HEK293 (cell line): ENCODE measurements at regions not wholly inside any gene's neighbourhood (a gene's known extent, or its start where the extent isn't known, plus 50 kb on each side); places are given as distances from the start of the nearest gene placed in this dataset.

ENCODE experiments used
- CTCF ChIA-PET: fragments of 350-600 bp; formaldehyde crosslinking; extraction: SDS; loops from one replicate; lab custom pipeline; 2021; ENCODE audit warnings: antibody characterized with exemption; lab: Yijun Ruan, JAX
- POLR2A ChIA-PET: fragments of 300-600 bp; formaldehyde crosslinking; extraction: SDS; loops from one replicate; lab custom pipeline; 2020; ENCODE audit warnings: antibody characterized with exemption, inconsistent platforms; lab: Yijun Ruan, JAX
- H3K27ac ChIP-seq: fragments of 200-500 bp; sonication (Bioruptor generic); 2 replicates; pipeline ENCODE4 v1.5.1; 2014; ENCODE audit warnings: low read depth, low read length, control low read depth, inconsistent platforms; ENCODE audit errors: extremely low read depth
- H3K36me3 ChIP-seq, 2 experiments: fragments of 200-500 bp in 1 of 2; sonication (Bioruptor generic) in 1 of 2; 1 replicate in 1 of 2; 2 replicates in 1 of 2; pipeline ENCODE4 v1.5.1; 2014 to 2017; ENCODE audit warnings: inconsistent platforms in 2 of 2, low read length in 2 of 2; ENCODE audit not compliant: control insufficient read depth in 2 of 2, insufficient read depth in 1 of 2
- H3K4me1 ChIP-seq: fragments of 200-500 bp; sonication (Bioruptor generic); 2 replicates; pipeline ENCODE4 v1.5.1; 2014; ENCODE audit warnings: mild to moderate bottlenecking, low read length, inconsistent platforms; ENCODE audit not compliant: control insufficient read depth, insufficient read depth
- H3K4me3 ChIP-seq: 2 replicates; pipeline ENCODE4 v1.5.1; 2011; ENCODE audit warnings: low read depth, mild to moderate bottlenecking, control low read depth, low read length, moderate library complexity
- H3K9me3 ChIP-seq: fragments of 200-500 bp; sonication (Bioruptor generic); 2 replicates; pipeline ENCODE4 v1.5.1; 2014; ENCODE audit warnings: low read depth, low read length, inconsistent platforms; ENCODE audit not compliant: control insufficient read depth, insufficient read depth
- KLF17 ChIP-seq: fragments of 450-650 bp; formaldehyde crosslinking; IDR thresholded peaks from 2 replicates; pipeline ENCODE4 v1.5.1; 2016; ENCODE audit warnings: missing biosample characterization, missing genetic modification characterization
- PRDM10 ChIP-seq: fragments of 450-650 bp; formaldehyde crosslinking; IDR thresholded peaks from 2 replicates; pipeline ENCODE4 v1.5.1; 2016; ENCODE audit warnings: missing biosample characterization, missing genetic modification characterization
- SCRT2 ChIP-seq: fragments of 450-650 bp; formaldehyde crosslinking; IDR thresholded peaks from 2 replicates; pipeline ENCODE4 v1.5.1; 2016; ENCODE audit warnings: missing biosample characterization, missing genetic modification characterization
- ZBTB44 ChIP-seq: fragments of 450-650 bp; IDR thresholded peaks from 2 replicates; pipeline ENCODE4 v1.5.1; 2018; ENCODE audit warnings: missing biosample characterization, mild to moderate bottlenecking, missing genetic modification characterization
- ZBTB48 ChIP-seq: fragments of 450-650 bp; formaldehyde crosslinking; IDR thresholded peaks from 2 replicates; pipeline ENCODE4 v1.5.1; 2016; ENCODE audit warnings: missing biosample characterization, missing genetic modification characterization
- ZFP41 ChIP-seq: fragments of 450-650 bp; formaldehyde crosslinking; IDR thresholded peaks from 2 replicates; pipeline ENCODE4 v1.5.1; 2016; ENCODE audit warnings: missing biosample characterization, missing genetic modification characterization, borderline replicate concordance
- ZFP69B ChIP-seq: fragments of 450-650 bp; formaldehyde crosslinking; IDR thresholded peaks from 2 replicates; pipeline ENCODE4 v1.5.1; 2016; ENCODE audit warnings: missing biosample characterization, missing genetic modification characterization
- ZNF132 ChIP-seq: fragments of 450-650 bp; formaldehyde crosslinking; IDR thresholded peaks from 2 replicates; pipeline ENCODE4 v1.5.1; 2017; ENCODE audit warnings: missing biosample characterization, missing genetic modification characterization, borderline replicate concordance
- ZNF223 ChIP-seq: fragments of 450-650 bp; formaldehyde crosslinking; IDR thresholded peaks from 2 replicates; pipeline ENCODE4 v1.5.1; 2016; ENCODE audit warnings: missing biosample characterization, missing genetic modification characterization
- ZNF394 ChIP-seq: fragments of 450-650 bp; formaldehyde crosslinking; IDR thresholded peaks from 2 replicates; pipeline ENCODE4 v1.5.1; 2016; ENCODE audit warnings: missing biosample characterization, missing genetic modification characterization, mild to moderate bottlenecking, moderate library complexity, borderline replicate concordance
- ZNF426 ChIP-seq: fragments of 450-650 bp; formaldehyde crosslinking; IDR thresholded peaks from 2 replicates; pipeline ENCODE4 v1.5.1; 2017; ENCODE audit warnings: missing biosample characterization, missing genetic modification characterization, mild to moderate bottlenecking, inconsistent platforms, moderate library complexity
- ZNF501 ChIP-seq: fragments of 450-650 bp; formaldehyde crosslinking; IDR thresholded peaks from 2 replicates; pipeline ENCODE4 v1.5.1; 2016; ENCODE audit warnings: missing biosample characterization, missing genetic modification characterization
- ZNF548 ChIP-seq: fragments of 450-650 bp; formaldehyde crosslinking; IDR thresholded peaks from 2 replicates; pipeline ENCODE4 v1.5.1; 2016; ENCODE audit warnings: missing biosample characterization, missing genetic modification characterization
- ZNF571 ChIP-seq: fragments of 450-650 bp; formaldehyde crosslinking; IDR thresholded peaks from 2 replicates; pipeline ENCODE4 v1.5.0; 2017; ENCODE audit warnings: missing biosample characterization, missing genetic modification characterization
- ZNF707 ChIP-seq: fragments of 450-650 bp; formaldehyde crosslinking; IDR thresholded peaks from 2 replicates; pipeline ENCODE4 v1.5.1; 2016; ENCODE audit warnings: missing biosample characterization, missing genetic modification characterization
- ZNF791 ChIP-seq: fragments of 450-650 bp; formaldehyde crosslinking; IDR thresholded peaks from 2 replicates; pipeline ENCODE4 v1.5.1; 2016; ENCODE audit warnings: missing biosample characterization, missing genetic modification characterization
- ZSCAN30 ChIP-seq: fragments of 450-650 bp; IDR thresholded peaks from 2 replicates; pipeline ENCODE4 v1.5.1; 2018; ENCODE audit warnings: missing biosample characterization, mild to moderate bottlenecking, missing genetic modification characterization, moderate library complexity
- TF ChIP-seq, protein P1 (sequence below): fragments of 450-650 bp; formaldehyde crosslinking; IDR thresholded peaks from 2 replicates; pipeline ENCODE4 v1.5.1; 2016; ENCODE audit warnings: missing biosample characterization, missing genetic modification characterization

- TF ChIP-seq PRDM10 (tag by site-specific recombination): no peak
- TF ChIP-seq ZNF223 (tag by site-specific recombination): no peak
- no peak for TF ChIP-seq ZNF707
- TF ChIP-seq ZNF394 (tag by site-specific recombination): no peak
- TF ChIP-seq ZBTB44: no peak
Observed at GRCh38 chr2:228725031-228725430, 543.5 kb upstream of the SPHKAP start (continued).

- CTCF ChIA-PET: no interaction called here
- Histone ChIP-seq H3K4me3 (no peak overlapping the region), H3K36me3 (no peaks in the 10 kb centered on the region), H3K27ac (no peak overlapping the region), H3K9me3 (no peaks in the 10 kb centered on the region), H3K4me1 (no peaks in the 10 kb centered on the region)
- TF ChIP-seq ZNF791 (tag by site-specific recombination) (no peak), ZNF548 (tag by site-specific recombination) (no peak), ZNF501 (tag by site-specific recombination) (no peak), ZBTB48 (tag by site-specific recombination) (no peak), ZNF223 (tag by site-specific recombination) (no peak), KLF17 (no peak), ZNF571 (no peak), SCRT2 (tag by site-specific recombination) (no peak), ZSCAN30 (tag by site-specific recombination) (no peak), ZNF132 (tag by site-specific recombination) (no peak), ZNF426 (tag by site-specific recombination) (no peak), ZFP69B (tag by site-specific recombination) (no peak)
- TF ChIP-seq, protein P1, sequence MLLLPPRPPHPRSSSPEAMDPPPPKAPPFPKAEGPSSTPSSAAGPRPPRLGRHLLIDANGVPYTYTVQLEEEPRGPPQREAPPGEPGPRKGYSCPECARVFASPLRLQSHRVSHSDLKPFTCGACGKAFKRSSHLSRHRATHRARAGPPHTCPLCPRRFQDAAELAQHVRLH (tag by site-specific recombination): no peak
- POLR2A ChIA-PET: no interaction called here
Observed at GRCh38 chr2:228723599-228723998, 542.1 kb upstream of the SPHKAP start.

DNA sequence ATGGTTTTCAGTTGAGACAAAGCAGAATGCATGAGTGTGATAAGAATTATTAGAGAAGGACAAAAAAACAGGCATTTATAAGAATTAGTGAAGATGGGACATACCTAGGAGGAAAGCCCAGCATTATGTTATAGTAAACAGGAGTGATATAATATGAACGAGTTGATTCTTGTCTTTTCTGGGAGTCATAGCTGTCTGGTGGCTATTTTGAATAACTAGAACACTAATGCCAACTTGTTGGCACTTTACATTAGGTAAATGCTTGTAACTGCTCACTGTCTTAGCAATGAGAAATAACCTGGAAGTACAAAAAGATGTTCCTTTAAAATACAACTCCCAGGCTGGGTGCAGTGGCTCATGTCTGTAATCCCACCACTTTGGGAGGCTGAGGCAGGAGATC lies 540.8 kb upstream of the SPHKAP start:
- TF ChIP-seq ZFP41 (tag by site-specific recombination): no peak
- CTCF ChIA-PET: no interaction called here
- POLR2A ChIA-PET: no interaction called here
- Histone ChIP-seq H3K4me3 (no peak overlapping the region), H3K4me1 (no peaks in the 10 kb centered on the region), H3K9me3 (no peaks in the 10 kb centered on the region), H3K27ac (no peak overlapping the region), H3K36me3 (no peaks in the 10 kb centered on the region)
